Astrocyte of the spinal cord (primary cell): ENCODE measurements at regions not wholly inside any gene's neighbourhood (a gene's known extent, or its start where the extent isn't known, plus 50 kb on each side); places are given as distances from the start of the nearest gene placed in this dataset.

Source experiments
- DNase-seq: peaks from one replicate; pipeline ENCODE4 v3.0.0; 2011; ENCODE audit warnings: low read depth, low spot score
- H3K4me3 ChIP-seq: 2 replicates; pipeline ENCODE4 v1.5.1; 2011; ENCODE audit warnings: low read depth, mild to moderate bottlenecking, low read length, moderate library complexity
- CTCF ChIP-seq: IDR thresholded peaks from 2 replicates; pipeline ENCODE4 v1.5.1; 2012; ENCODE audit warnings: low read depth, mild to moderate bottlenecking, low read length, inconsistent platforms
- in situ Hi-C: cut with HindIII; loops from 2 replicates; pipeline ENCODE4 v1.10.0; 2017; ENCODE audit warnings: low sequenced_read_pairs

DNA sequence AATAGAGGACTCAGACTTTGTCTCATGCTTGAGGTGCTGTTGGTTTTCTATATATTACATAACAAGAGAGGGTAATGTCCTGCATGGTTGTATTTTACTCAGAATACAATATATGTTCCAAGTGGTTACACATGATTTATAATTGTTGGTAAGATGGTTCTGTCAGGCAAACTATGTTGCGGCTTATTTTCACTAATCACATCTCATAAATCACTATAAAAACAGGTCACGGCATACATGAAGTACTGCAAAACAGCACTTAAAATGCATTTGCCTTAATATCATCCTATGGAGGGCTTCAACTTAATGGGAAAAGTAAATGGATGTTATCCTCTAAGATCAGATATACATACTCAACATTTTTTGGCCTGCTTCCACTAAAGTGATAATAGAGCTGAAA lies 246.0 kb upstream of the ARSJ start:
- H3K4me3 ChIP-seq: no peak overlapping the region
- TF ChIP-seq CTCF: no peak
- in situ Hi-C loops: no loop called here
- DNase-seq: no peak

- H3K4me3 ChIP-seq: no peak overlapping the region
- no peak for TF ChIP-seq CTCF
- in situ Hi-C loops: no loop called here
- DNase-seq: no peak
Observed at GRCh38 chr4:114226179-114226578, 246.7 kb upstream of the ARSJ start.

GRCh38 chr4:114226968-114227760 lies 247.7 kb upstream of the ARSJ start:
- H3K4me3 ChIP-seq: no peak overlapping the region
- no peak for DNase-seq
- no peak for TF ChIP-seq CTCF
- in situ Hi-C loops: no loop called here

GRCh38 chr4:114229706-114230105 lies 250.3 kb upstream of the ARSJ start:
- H3K4me3 ChIP-seq: no peak overlapping the region
- TF ChIP-seq CTCF: no peak
- in situ Hi-C loops: no loop called here
- DNase-seq: no peak

DNA sequence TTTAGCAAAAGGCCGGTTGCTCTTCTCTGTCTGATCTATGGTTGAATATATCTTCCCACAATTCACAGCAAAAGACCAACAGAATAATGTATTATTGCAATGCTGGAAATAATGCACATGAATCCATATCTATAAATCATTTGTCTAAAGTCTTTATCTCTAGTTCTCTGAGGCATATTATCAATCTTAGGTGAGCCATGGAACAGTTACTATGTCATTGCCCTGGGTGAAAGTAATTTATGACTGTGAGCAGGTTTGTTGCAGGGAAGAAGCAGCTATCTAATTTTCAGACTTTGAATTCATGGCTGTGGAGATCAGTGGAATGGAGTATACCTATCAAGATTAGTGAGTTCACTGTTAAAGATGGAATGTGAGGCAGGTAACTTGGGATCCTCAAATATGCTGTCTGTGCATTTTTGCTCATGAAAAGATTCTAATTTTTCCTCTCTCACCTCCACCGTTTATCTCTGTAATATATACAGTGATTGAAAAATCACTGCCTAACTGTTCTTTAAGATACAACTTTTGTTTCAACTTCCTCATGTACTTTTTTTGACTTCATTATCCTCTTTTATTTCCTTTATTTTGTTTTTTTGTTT lies 256.8 kb upstream of the ARSJ start:
- H3K4me3 ChIP-seq: no peak overlapping the region
- in situ Hi-C loops: no loop called here
- no peak for TF ChIP-seq CTCF
- no peak for DNase-seq

- no peak overlapping the region for H3K4me3 ChIP-seq
- no peak for DNase-seq
- in situ Hi-C loops: no loop called here
- no peak for TF ChIP-seq CTCF
Observed at GRCh38 chr4:114237997-114238396, 258.6 kb upstream of the ARSJ start.
